GM12878 (cell line): ENCODE measurements at regions not wholly inside any gene's neighbourhood (a gene's known extent, or its start where the extent isn't known, plus 50 kb on each side); places are given as distances from the start of the nearest gene placed in this dataset.

Experiments
- ATAC-seq: fragments of 200-7000 bp; cut with Tn5 transposase; 3 replicates; pipeline ENCODE4 v1.9.1; 2020; ENCODE audit warnings: mild to moderate bottlenecking, moderate library complexity
- BruUV-seq: library from RNA; stranded (reverse); fragments of 400-500 nt; replicated peaks from 2 replicates; lab custom pipeline; 2021; lab: Mats Ljungman, UMichigan
- CTCF ChIA-PET: fragments of 300-600 bp; sonication (Branson Sonifier 250); formaldehyde crosslinking; extraction: SDS; loops from one replicate; lab custom pipeline; 2021; ENCODE audit warnings: inconsistent platforms; lab: Yijun Ruan, JAX
- POLR2A ChIA-PET: fragments of 350-600 bp; formaldehyde crosslinking; extraction: SDS; loops from one replicate; lab custom pipeline; 2021; ENCODE audit warnings: inconsistent platforms; lab: Charles Lee
- RAD21 ChIA-PET: fragments of 300-600 bp; sonication (Branson Sonifier 250); formaldehyde crosslinking; loops from one replicate; lab custom pipeline; 2023; ENCODE audit warnings: antibody characterized with exemption; ENCODE audit not compliant: unreplicated experiment; lab: Charles Lee
- SMC1A ChIA-PET: fragments of 300-600 bp; sonication (Branson Sonifier 250); formaldehyde crosslinking; loops from one replicate; lab custom pipeline; 2023; ENCODE audit not compliant: unreplicated experiment, uncharacterized antibody; lab: Charles Lee
- DNase-seq: peaks from one replicate; pipeline ENCODE4 v3.0.0-alpha.2; 2011; ENCODE audit warnings: low read depth, low spot score
- FAIRE-seq: peaks from 3 replicates; lab custom pipeline; 2011; peaks lifted over from hg19 to GRCh38; lab: Jason Lieb, UNC
- H2AFZ ChIP-seq: 2 replicates; pipeline ENCODE4 v1.6.0; 2011; ENCODE audit warnings: low read depth, low read length, control low read depth; ENCODE audit not compliant: control insufficient read depth
- H3K27ac ChIP-seq: 2 replicates; pipeline ENCODE4 v1.5.1; 2011; ENCODE audit warnings: control low read depth; ENCODE audit not compliant: control insufficient read depth, insufficient read depth
- H3K27me3 ChIP-seq, 2 experiments: replicated peaks in 1 of 2; 2 replicates each; pipeline versions ENCODE4 v1.6.0 to v1.6.1; 2011; ENCODE audit warnings: low read length in 1 of 2; ENCODE audit not compliant: control insufficient read depth in 2 of 2, insufficient read depth in 2 of 2
- H3K36me3 ChIP-seq, 2 experiments: 2 replicates each; pipeline ENCODE4 v1.5.1; 2011; ENCODE audit warnings: low read length in 1 of 2; ENCODE audit not compliant: control insufficient read depth in 2 of 2, insufficient read depth in 2 of 2
- H3K4me1 ChIP-seq: 2 replicates; pipeline ENCODE4 v1.6.1; 2011; ENCODE audit warnings: mild to moderate bottlenecking, low read length, moderate library complexity, mixed read lengths; ENCODE audit not compliant: control insufficient read depth, insufficient read depth
- H3K4me2 ChIP-seq: 2 replicates; pipeline ENCODE4 v1.6.0; 2011; ENCODE audit warnings: control low read depth; ENCODE audit not compliant: control insufficient read depth, insufficient read depth
- H3K4me3 ChIP-seq: fragments of 200-600 bp; sonication (generic); 2 replicates; pipeline ENCODE4 v1.5.1; 2016
- H3K79me2 ChIP-seq: 2 replicates; pipeline ENCODE4 v1.6.0; 2011; ENCODE audit warnings: low read length; ENCODE audit not compliant: control insufficient read depth, insufficient read depth
- H3K9ac ChIP-seq: 2 replicates; pipeline ENCODE4 v1.8.0; 2011; ENCODE audit warnings: low read length, control low read depth, mixed read lengths; ENCODE audit not compliant: control insufficient read depth, insufficient read depth
- H3K9me3 ChIP-seq: replicated peaks from 3 replicates; pipeline ENCODE4 v1.5.1; 2011; ENCODE audit warnings: mild to moderate bottlenecking, low read length; ENCODE audit not compliant: control insufficient read depth, insufficient read depth
- H4K20me1 ChIP-seq: 2 replicates; pipeline ENCODE4 v1.6.0; 2011; ENCODE audit not compliant: control insufficient read depth, insufficient read depth
- CTCF ChIP-seq, 3 experiments: IDR thresholded peaks in 2 of 3; conservative IDR thresholded peaks in 1 of 3; 2 replicates each; pipeline ENCODE4 v1.5.1; 2011; ENCODE audit warnings: low read depth in 3 of 3, low read length in 3 of 3, mild to moderate bottlenecking in 3 of 3, control low read depth in 2 of 3, moderate library complexity in 2 of 3, inconsistent platforms in 1 of 3, mixed read lengths in 1 of 3; ENCODE audit not compliant: control insufficient read depth in 2 of 3, insufficient read depth in 1 of 3; ENCODE audit errors: extremely low read depth in 1 of 3
- FOXK2 ChIP-seq: fragments of 450-650 bp; IDR thresholded peaks from 2 replicates; pipeline ENCODE4 v1.6.1; 2017; ENCODE audit warnings: mild to moderate bottlenecking, moderate library complexity
- GABPA ChIP-seq: IDR thresholded peaks from 2 replicates; pipeline ENCODE4 v1.6.1; 2014; ENCODE audit warnings: antibody characterized with exemption, low read depth, mild to moderate bottlenecking, inconsistent platforms
- LARP7 ChIP-seq: fragments of 450-650 bp; IDR thresholded peaks from 2 replicates; pipeline ENCODE4 v1.6.1; 2017; ENCODE audit warnings: mild to moderate bottlenecking
- MLLT1 ChIP-seq: fragments of 450-650 bp; IDR thresholded peaks from 2 replicates; pipeline ENCODE4 v1.6.1; 2016; ENCODE audit warnings: mild to moderate bottlenecking
- NFYA ChIP-seq: IDR thresholded peaks from 2 replicates; pipeline ENCODE4 v1.6.1; 2011; ENCODE audit warnings: low read depth, mild to moderate bottlenecking, low read length, improper control_type of control experiment, borderline replicate concordance
- TCF3 ChIP-seq: IDR thresholded peaks from 2 replicates; pipeline ENCODE4 v1.6.1; 2012; ENCODE audit warnings: low read depth, mild to moderate bottlenecking, low read length, borderline replicate concordance; ENCODE audit not compliant: insufficient read depth
- WGBS: methylation state at CpG from one replicate; pipeline ENCODE4 v1.1.6; 2016; ENCODE audit warnings: low lambda C conversion rate; ENCODE audit not compliant: insufficient replicate concordance, insufficient coverage; ENCODE audit errors: missing lambda C conversion rate; 5-methylcytosine and 5-hydroxymethylcytosine counted together
- in situ Hi-C: fragments of 300-500 bp; cut with MboI; formaldehyde crosslinking; loops from 9 replicates; pipeline ENCODE4 v1.14.3; 2018; ENCODE audit warnings: mixed read lengths
- intact Hi-C: fragments of 100-400 bp; cut with micrococcal nuclease; formaldehyde crosslinking; loops from one replicate; pipeline ENCODE4 v1.14.2; 2022; ENCODE audit not compliant: unreplicated experiment

GRCh38 chr10:108070789-108071188 lies 906.3 kb upstream of the SORCS1 start:
- DNase-seq, result no peak
- no peak for TF ChIP-seq CTCF (IDR thresholded peaks at IDR 0.05 in 2 of 3, conservative IDR thresholded peaks at IDR 0.05 in 1 of 3; ENCODE audit: control insufficient read depth in 2 of 3, extremely low read depth in 1 of 3, insufficient read depth in 1 of 3, low read depth in 3 of 3, low read length in 3 of 3)
- no peak for TF ChIP-seq LARP7
- no peak for TF ChIP-seq NFYA
- TF ChIP-seq MLLT1, result no peak
- no peak for TF ChIP-seq TCF3
- TF ChIP-seq FOXK2, result no peak
- TF ChIP-seq GABPA, result no peak
- SMC1A ChIA-PET, result no interaction called here
- H3K27ac ChIP-seq, result no peak overlapping the region
- no peak overlapping the region for H3K4me3 ChIP-seq
- BruUV-seq, result no TSS peak
- POLR2A ChIA-PET, result interaction anchor here (1.0 kb wide), 1 partner anchor 22 kb away, joined by 3 read pairs; no protein-coding TSS in a partner anchor
- ATAC-seq, result no peak
- in situ Hi-C loops (no loop called here), intact Hi-C loops (no loop called here)
- no peaks in the 10 kb centered on the region for H3K36me3 ChIP-seq
- H3K79me2 ChIP-seq, result no peaks in the 10 kb centered on the region
- no peak overlapping the region for H3K9ac ChIP-seq
- no peaks in the 10 kb centered on the region for H3K27me3 ChIP-seq
- CTCF ChIA-PET, result no interaction called here
- RAD21 ChIA-PET, result no interaction called here
- 55% methylated on average over 2 of the region's 2 CpGs for WGBS
- no peak for FAIRE-seq
- no peaks in the 10 kb centered on the region for H3K4me1 ChIP-seq
- no peaks in the 10 kb centered on the region for H3K9me3 ChIP-seq
- no peaks in the 10 kb centered on the region for H4K20me1 ChIP-seq
- no peak overlapping the region for H2AFZ ChIP-seq
- no peak overlapping the region for H3K4me2 ChIP-seq
